GM21360 (cell line): ENCODE measurements at regions not wholly inside any gene's neighbourhood (a gene's known extent, or its start where the extent isn't known, plus 50 kb on each side); places are given as distances from the start of the nearest gene placed in this dataset.

Source experiments
- ATAC-seq: cut with Tn5 transposase; IDR thresholded peaks from one replicate; pipeline ENCODE4 v1.9.1; 2021; ENCODE audit warnings: mild to moderate bottlenecking, moderate library complexity; ENCODE audit not compliant: unreplicated experiment

- ATAC-seq = no peak
These were observed 569.3 kb upstream of the NEGR1 start for GRCh38 chr1:72851597-72851996.

GRCh38 chr1:72848997-72849396 lies 566.7 kb upstream of the NEGR1 start:
- ATAC-seq = no peak

- ATAC-seq = no peak
These were observed 565.3 kb upstream of the NEGR1 start for GRCh38 chr1:72847651-72848050.

- ATAC-seq = no peak
These were observed 564.3 kb upstream of the NEGR1 start for GRCh38 chr1:72846476-72847278.

- ATAC-seq = no peak
These were observed 563.6 kb upstream of the NEGR1 start for GRCh38 chr1:72845981-72846380.

GRCh38 chr1:72845381-72845780 lies 563.0 kb upstream of the NEGR1 start:
- ATAC-seq = no peak

GRCh38 chr1:72837781-72838180 lies 555.4 kb upstream of the NEGR1 start:
- ATAC-seq = no peak

GRCh38 chr1:72830606-72831390 lies 548.5 kb upstream of the NEGR1 start:
- no peak for ATAC-seq

- no peak for ATAC-seq
These were observed 544.9 kb upstream of the NEGR1 start for GRCh38 chr1:72827278-72827677.

GRCh38 chr1:72804541-72804940 lies 522.2 kb upstream of the NEGR1 start:
- ATAC-seq = no peak

GRCh38 chr1:72781038-72781437 lies 498.7 kb upstream of the NEGR1 start:
- ATAC-seq = no peak

GRCh38 chr1:72780212-72780611 lies 497.9 kb upstream of the NEGR1 start:
- no peak for ATAC-seq

GRCh38 chr1:72777918-72778317 lies 495.6 kb upstream of the NEGR1 start:
- ATAC-seq = no peak

GRCh38 chr1:72763481-72763880 lies 481.1 kb upstream of the NEGR1 start:
- ATAC-seq = no peak

- ATAC-seq = no peak
These were observed 477.1 kb upstream of the NEGR1 start for GRCh38 chr1:72759486-72759885.

- no peak for ATAC-seq
These were observed 475.5 kb upstream of the NEGR1 start for GRCh38 chr1:72757843-72758242.

GRCh38 chr1:72745413-72745812 lies 463.1 kb upstream of the NEGR1 start:
- no peak for ATAC-seq

GRCh38 chr1:72734415-72734814 lies 452.1 kb upstream of the NEGR1 start:
- ATAC-seq = no peak

- ATAC-seq = no peak
These were observed 442.9 kb upstream of the NEGR1 start for GRCh38 chr1:72724951-72725861.

GRCh38 chr1:72705921-72706320 lies 423.6 kb upstream of the NEGR1 start:
- ATAC-seq = no peak

- no peak for ATAC-seq
These were observed 422.6 kb upstream of the NEGR1 start for GRCh38 chr1:72704841-72705477.
